Stimulated activated CD8-positive, alpha-beta memory T cell treated with anti-CD3 and anti-CD28 coated beads, Interleukin-2, amount 100 ng/mL, for 1 hour (primary cell): ENCODE measurements at regions not wholly inside any gene's neighbourhood (a gene's known extent, or its start where the extent isn't known, plus 50 kb on each side); places are given as distances from the start of the nearest gene placed in this dataset.

Experiments used
- DNase-seq, 2 donors: peaks; one replicate each; pipeline ENCODE4 v3.0.0-alpha.2; 2020; ENCODE audit warnings: low read depth in 2 of 2

- no peak for DNase-seq
Observed at GRCh38 chr6:85193339-85193738, 256.5 kb upstream of the NT5E start.

DNA sequence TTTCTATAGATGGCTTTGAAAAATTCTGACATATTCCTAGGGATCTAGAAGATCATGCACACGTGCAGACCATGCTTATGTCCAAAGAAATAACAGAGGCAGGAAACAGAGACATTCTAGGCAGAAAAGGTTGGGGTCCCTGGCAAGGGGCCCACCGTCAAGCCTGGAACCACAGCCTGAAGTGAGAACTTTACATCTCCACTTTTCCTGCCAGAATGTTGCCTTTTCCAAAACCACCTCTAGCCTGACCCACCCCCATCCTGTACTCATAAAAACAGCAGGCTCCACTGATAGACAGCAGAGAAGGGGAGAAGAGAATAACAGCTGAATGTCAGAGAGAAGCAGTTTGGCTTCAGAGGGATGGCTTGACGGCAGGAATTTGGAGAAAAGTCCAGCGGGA is 257.3 kb upstream of the NT5E start:
- DNase-seq, result no peak

DNA sequence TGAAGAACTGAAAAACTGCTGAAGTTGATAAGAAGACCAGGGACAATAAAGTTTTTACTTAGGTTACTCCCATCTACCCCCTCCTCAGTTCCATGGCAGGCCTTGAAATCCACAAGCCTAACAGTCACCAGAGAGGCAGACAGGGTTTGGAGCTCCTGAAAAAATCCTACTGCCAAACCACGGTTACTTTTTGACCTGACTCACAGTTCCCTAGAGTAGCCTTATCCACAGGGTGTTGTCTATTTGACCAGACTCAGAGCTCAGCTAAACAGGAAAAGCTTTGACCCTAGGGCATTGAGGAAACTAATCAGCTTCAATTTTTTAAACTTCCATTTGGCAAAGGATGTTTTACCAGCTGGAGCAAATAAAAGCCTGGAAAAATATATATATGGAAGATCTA is 257.7 kb upstream of the NT5E start:
- no peak for DNase-seq

DNA sequence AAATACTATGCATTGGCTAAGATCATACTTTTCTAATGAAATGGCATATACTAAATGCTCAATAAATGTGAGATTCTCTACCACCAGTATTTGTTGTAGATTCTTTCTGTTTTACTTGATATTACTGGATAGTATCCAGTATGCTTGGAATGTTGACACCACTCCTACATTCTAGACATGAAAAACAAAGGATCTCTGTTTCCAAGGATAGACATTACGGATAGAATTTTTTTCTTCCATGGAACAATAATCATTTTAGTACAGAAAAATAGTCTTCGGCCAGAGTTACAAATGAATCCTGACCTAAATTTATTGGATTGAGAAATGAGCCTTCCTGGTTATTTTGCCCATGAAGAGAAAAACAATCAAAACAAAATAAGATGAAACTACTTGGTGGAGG is 258.2 kb upstream of the NT5E start:
- no peak for DNase-seq

DNA sequence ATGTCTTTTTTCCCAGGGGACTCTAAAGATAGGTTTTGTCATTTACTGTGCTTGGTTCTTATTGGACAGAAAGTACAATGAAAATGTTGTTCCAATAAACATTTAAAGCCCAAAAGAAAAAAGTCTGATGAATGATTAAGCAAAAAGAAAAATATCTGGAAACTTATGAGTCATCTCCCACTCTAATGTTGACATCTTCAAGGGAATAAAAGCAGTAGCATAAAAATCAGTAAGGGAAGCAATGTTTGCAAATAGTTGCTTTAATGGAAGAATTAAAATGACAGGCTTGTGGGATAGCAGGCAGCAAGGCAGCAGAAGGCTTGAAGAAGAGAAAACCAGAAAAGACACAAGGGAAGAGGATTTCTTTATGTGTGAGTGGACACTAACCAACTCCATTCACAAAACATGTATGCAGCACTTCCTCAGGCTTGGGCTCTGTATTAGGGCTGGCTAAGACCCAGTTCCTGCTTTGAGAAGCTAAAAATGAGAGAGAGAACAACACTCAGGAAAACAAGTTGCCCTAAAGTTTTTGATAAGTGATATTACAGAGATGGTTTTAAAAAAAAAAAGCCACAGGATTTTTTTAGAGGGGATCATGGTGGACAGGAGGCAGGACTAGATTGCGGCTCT is 263.2 kb upstream of the NT5E start:
- DNase-seq, result no peak

DNA sequence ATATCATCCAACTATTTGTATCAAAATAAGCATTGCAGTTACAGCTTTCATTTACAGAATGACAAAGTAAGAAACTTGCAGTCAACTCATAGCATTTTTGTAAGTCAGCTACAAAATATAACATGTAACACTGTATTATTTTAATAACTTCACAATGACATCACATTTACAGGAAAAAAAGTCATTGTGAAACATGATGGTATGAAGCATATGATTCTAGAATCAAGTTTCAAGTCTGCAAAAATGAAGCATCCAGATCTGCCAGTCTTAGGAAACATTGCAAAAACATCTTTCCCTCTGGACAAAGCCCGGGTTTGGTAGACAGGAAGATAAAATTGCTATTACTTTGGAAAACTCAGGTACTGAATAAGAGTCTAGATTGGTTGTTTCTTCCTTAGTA is 263.9 kb upstream of the NT5E start:
- no peak for DNase-seq

DNA sequence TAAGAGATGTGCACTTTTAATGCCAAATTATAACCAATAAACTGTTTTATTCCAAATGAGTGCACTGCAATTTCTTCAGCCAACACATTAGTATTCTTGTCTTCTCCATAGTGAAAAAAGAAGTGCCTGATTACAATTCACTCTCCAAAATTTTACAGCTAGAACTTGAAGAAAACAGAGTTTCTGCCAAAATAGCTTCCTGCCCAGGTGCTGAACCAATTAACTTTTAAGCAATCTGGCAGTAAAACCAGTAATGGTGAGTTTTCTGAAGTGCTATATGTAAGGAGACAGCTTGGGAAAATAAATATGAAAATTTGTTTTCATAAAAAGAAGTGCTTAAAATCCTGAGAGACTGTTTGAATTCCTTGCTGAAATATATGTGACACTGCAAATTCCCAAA is 266.0 kb upstream of the NT5E start:
- no peak for DNase-seq

GRCh38 chr6:85172705-85173104 is 277.2 kb upstream of the NT5E start:
- no peak for DNase-seq

- no peak for DNase-seq
Observed at GRCh38 chr6:85172161-85172560, 277.7 kb upstream of the NT5E start.

DNA sequence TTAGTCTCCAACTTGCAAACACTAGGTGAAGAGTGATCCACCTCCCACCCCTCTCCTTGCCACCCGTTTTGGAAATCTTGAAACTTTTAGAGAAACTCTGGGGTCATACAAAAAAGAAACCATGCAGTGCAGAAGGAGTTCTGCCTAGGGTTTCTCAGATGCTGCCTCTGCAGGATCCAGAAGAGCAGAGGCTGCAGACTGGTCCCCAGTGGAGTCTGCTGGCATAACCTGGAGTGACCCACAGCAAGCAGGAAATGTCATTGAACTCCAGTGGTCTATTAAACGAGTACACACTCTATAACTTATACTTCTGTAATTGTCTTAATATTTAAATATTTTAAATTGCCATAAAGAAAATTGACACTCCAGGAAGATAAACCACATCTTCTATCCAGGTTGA is 280.7 kb upstream of the NT5E start:
- no peak for DNase-seq

- no peak for DNase-seq
Observed at GRCh38 chr6:85168146-85168545, 281.7 kb upstream of the NT5E start.

- DNase-seq, result no peak
Observed at GRCh38 chr6:85166114-85166741, 283.7 kb upstream of the NT5E start.

DNA sequence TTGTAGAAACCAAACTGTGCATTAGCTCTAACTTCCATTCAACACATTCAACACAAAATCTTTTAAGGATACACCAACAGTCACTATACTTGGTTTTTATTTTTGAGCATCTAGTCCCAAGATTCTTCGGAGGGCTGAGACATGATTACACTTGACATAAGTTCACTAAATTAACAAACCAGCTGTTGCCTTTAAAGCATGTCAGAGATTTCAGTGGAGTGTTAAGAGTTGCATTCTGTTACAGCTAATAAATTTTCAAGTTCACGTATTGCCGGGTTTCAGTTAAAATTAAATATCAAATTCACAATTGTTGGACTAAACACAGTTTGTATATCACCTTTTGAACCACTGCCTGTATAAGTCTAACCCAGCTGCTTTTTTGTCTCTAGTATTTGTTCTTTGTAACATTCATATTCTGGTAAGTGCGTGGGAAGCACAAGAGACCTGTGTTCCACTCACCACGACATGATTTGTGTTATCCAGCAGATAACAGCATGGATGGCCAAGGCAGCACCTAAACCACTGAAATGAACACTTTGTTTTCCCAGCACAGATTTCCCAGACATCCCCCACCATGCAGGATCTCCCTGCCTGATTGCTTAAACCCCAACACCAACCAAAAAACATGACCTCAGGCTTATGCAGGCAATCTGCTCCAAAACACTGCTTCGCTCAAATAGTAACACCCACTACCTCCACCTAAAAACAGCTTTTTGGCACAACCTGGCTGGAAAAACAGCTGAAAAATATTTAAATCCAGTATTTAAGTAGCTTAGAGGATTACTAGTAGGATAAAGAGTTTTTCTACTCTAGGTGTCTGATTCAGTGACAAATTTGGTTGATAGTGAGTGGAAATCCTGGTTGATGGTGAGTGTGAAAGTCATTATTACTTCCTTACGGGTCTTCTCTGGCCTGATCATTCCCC is 286.5 kb upstream of the NT5E start:
- no peak for DNase-seq

DNA sequence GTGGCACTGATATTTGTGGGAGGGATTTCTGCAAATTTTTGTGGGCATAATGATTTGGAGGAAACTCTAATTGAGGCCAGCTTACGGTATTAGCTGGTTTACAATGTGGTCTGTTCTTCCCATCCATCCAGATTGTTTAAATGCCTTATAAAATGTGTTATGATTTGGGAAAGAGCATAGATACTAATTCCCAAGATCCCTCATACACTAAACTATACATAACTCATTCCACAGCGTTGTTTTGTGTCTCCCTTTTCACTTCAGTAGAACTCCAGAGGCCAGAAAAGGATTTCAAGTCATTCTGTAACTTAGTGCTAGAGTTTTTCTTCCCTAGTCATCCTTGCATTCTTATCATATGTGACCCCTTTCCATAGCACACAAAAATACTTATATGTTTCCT is 292.6 kb upstream of the NT5E start:
- no peak for DNase-seq

DNA sequence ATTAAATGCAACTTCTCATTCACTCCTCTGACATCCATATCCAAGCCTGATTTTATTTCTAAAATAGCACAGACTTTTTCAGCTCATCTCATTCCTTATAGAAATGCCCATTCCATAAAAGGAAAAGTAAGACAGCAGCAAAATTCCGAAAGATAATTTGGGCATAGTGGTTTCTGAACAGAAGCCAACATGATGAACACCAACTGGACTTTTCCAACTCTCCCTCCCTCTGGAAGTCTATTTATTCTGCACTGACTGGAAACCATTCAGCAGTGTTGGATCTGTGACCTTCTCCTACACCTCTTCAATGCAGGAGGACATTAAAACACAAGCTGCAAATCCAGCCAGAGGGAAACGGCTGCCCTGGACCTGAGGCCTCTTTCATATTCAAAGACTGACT is 306.2 kb upstream of the NT5E start:
- DNase-seq, result no peak

DNA sequence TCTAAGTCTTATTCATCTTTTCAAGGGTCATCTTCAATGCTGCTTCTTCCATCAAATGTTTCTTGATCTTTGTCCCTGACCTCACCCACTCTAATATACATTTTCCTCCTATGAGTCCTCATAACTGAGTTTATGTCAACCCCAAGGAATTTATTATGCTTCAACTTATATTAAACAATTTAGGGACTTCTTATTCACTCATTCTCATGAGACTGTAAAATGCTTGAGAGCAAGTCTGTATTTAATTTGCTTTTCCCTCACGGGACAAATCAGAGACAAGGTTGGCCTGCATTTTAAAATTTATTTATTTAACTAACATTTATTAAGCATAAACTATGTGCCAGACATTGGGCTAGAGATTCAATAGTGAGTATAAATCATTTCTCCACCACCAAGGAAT is 312.0 kb upstream of the NT5E start:
- no peak for DNase-seq

DNA sequence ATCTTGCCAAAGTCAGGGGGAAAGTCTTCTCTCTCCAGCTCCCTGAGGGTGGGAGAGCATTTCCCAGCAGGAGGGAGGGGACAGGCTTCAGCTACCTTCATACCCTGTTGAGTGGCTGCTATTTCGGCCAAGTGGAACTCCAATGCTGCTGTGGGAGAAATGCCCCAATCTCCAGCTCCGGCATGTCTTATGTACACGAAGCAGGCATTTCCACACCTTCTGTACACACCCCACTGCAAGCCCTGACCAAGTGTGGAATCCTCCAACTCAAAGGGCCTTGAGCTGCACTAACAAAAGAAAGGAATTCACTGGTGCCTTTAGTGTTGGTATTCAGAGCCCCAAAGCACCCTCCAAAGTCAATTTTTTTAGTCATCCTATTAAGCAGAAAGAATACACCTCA is 313.6 kb upstream of the NT5E start:
- DNase-seq, result no peak

GRCh38 chr6:85135376-85136094 is 314.3 kb upstream of the NT5E start:
- no peak for DNase-seq

GRCh38 chr6:85134172-85134571 is 315.7 kb upstream of the NT5E start:
- no peak for DNase-seq

GRCh38 chr6:85132091-85132490 is 317.8 kb upstream of the NT5E start:
- no peak for DNase-seq

DNA sequence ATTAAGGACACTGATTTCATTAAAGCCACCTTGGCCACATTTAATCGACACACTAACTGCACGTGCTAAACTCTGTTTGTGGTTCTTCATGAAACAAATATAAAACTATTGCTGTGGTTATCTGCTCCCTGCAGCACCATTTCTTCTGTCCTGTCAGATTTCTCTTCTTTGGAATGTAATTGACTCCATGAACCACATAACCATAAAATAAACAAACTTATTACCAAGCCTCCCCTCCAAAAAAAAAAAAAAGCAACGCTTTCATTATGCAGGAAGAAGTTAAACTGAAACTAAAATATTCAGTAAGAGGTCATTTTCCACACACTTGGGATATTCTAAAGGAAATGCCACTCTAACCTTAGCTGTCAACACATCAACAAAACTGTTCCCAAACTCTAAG is 319.1 kb upstream of the NT5E start:
- DNase-seq, result no peak

- no peak for DNase-seq
Observed at GRCh38 chr6:85129881-85130280, 320.0 kb upstream of the NT5E start.
